H1 (cell line): ENCODE measurements at regions not wholly inside any gene's neighbourhood (a gene's known extent, or its start where the extent isn't known, plus 50 kb on each side); places are given as distances from the start of the nearest gene placed in this dataset.

Experiments
- CREB1 ChIP-seq: IDR thresholded peaks from 2 replicates; pipeline ENCODE4 v1.6.1; 2012; ENCODE audit warnings: inconsistent platforms
- TCF12 ChIP-seq: IDR thresholded peaks from 2 replicates; pipeline ENCODE4 v1.6.1; 2011; ENCODE audit warnings: low read depth, mild to moderate bottlenecking, low read length
- ZNF274 ChIP-seq: IDR thresholded peaks from 2 replicates; pipeline ENCODE4 v1.7.0; 2012; ENCODE audit warnings: low read length, borderline replicate concordance; ENCODE audit errors: extremely low read depth

DNA sequence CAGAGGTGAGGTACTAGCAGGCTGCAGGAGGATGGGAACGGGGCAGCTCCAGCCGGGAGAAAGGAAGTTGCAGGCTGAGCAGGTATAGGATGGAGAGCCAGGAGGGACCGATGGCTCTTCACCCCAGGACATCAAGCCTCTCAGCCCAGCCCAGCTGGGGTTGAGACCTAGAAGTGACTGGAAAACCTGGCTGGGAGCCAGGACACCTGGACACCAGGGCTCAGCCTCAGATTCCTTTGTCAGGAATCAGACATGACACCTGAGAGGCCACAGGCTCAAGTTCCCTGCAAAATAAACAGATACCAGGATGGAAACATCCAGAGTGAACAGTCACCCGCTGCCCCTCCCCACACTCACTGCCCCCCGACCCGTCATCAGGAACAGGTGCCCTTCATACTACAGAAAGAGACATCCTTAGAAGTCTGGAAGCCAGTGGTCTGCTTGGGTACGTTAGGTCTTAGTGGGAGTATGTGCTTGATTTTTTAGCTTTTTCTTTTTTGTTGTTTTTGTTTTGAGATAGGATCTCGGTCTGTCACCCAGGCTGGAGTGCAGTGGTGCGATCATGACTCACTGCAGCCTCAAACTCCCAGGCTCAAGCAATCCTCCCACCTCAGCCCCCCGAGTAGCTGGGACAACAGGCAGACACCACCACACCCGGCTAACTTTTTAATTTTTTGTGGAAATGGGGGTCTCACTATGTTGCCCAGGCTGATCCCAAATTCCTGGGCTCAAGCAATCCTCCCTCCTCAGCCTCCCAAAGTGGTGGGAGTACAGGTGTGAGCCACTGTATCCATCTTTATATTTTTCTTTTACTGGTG, 74.5 kb upstream of the CALM2 start (continued):
- TF ChIP-seq ZNF274 (no peak), TCF12 (no peak), CREB1 (no peak)
